H1 (cell line): ENCODE measurements at regions not wholly inside any gene's neighbourhood (a gene's known extent, or its start where the extent isn't known, plus 50 kb on each side); places are given as distances from the start of the nearest gene placed in this dataset.
A peak's percentile ranks its signal among the peaks of the same experiment; 100 is the strongest.

Experiments
- CTCF ChIA-PET: fragments of 300-600 bp; sonication (Branson Sonifier 250); formaldehyde crosslinking; loops from one replicate; lab custom pipeline; 2021; ENCODE audit not compliant: partially characterized antibody; lab: Charles Lee
- POLR2A ChIA-PET: fragments of 300-600 bp; sonication (Branson Sonifier 250); formaldehyde crosslinking; loops from one replicate; lab custom pipeline; 2021; ENCODE audit warnings: inconsistent platforms; ENCODE audit not compliant: partially characterized antibody; lab: Charles Lee
- DNase-seq, 2 experiments: peaks; one replicate each; pipeline versions ENCODE4 v3.0.0 to v3.0.0-alpha.2; 2010 to 2022; ENCODE audit warnings: low spot score in 2 of 2, low read depth in 1 of 2, mixed read lengths in 1 of 2
- FAIRE-seq: peaks from 2 replicates; lab custom pipeline; 2011; peaks lifted over from hg19 to GRCh38; lab: Jason Lieb, UNC
- H2AFZ ChIP-seq: 2 replicates; pipeline ENCODE4 v1.8.1; 2012; ENCODE audit warnings: low read length, inconsistent platforms
- H2AK5ac ChIP-seq: 2 replicates; pipeline ENCODE4 v1.6.1; 2013; ENCODE audit warnings: low read depth, low read length
- H2BK120ac ChIP-seq: replicated peaks from 2 replicates; pipeline ENCODE3; 2013; ENCODE audit warnings: low read depth, low read length, inconsistent platforms
- H2BK12ac ChIP-seq: 2 replicates; pipeline ENCODE4 v1.6.1; 2013; ENCODE audit warnings: low read depth, low read length
- H2BK15ac ChIP-seq: 2 replicates; pipeline ENCODE4 v1.6.1; 2013; ENCODE audit warnings: low read length
- H2BK20ac ChIP-seq: 2 replicates; pipeline ENCODE4 v1.6.1; 2013; ENCODE audit warnings: low read length
- H2BK5ac ChIP-seq: 2 replicates; pipeline ENCODE4 v1.6.1; 2013; ENCODE audit warnings: low read depth, low read length
- H3K14ac ChIP-seq: 2 replicates; pipeline ENCODE4 v1.6.1; 2013; ENCODE audit warnings: inconsistent platforms; ENCODE audit not compliant: insufficient read length
- H3K18ac ChIP-seq: 2 replicates; pipeline ENCODE4 v1.6.1; 2013; ENCODE audit warnings: low read length; ENCODE audit errors: extremely low read depth
- H3K23ac ChIP-seq: 2 replicates; pipeline ENCODE4 v1.6.1; 2013; ENCODE audit warnings: inconsistent platforms; ENCODE audit not compliant: insufficient read length
- H3K23me2 ChIP-seq: 2 replicates; pipeline ENCODE4 v1.6.1; 2013; ENCODE audit warnings: low read depth, low read length
- H3K27ac ChIP-seq: 2 replicates; pipeline ENCODE4 v1.6.1; 2011; ENCODE audit warnings: low read depth, low read length, inconsistent platforms
- H3K27me3 ChIP-seq, 4 experiments: replicated peaks in 1 of 4; 1 replicate in 1 of 4; 2 replicates in 3 of 4; pipeline versions ENCODE4 v1.6.1 to v1.8.1; 2011 to 2013; ENCODE audit warnings: low read length in 3 of 4, mild to moderate bottlenecking in 3 of 4, inconsistent platforms in 2 of 4, mixed read lengths in 2 of 4, moderate library complexity in 1 of 4; ENCODE audit not compliant: control insufficient read depth in 3 of 4, insufficient read depth in 3 of 4; ENCODE audit errors: extremely low read depth in 1 of 4
- H3K36me3 ChIP-seq, 4 experiments: 2 replicates each; pipeline versions ENCODE4 v1.6.1 to v1.8.1; 2011 to 2013; ENCODE audit warnings: mild to moderate bottlenecking in 4 of 4, low read length in 3 of 4, moderate library complexity in 2 of 4, control low read depth in 1 of 4, inconsistent platforms in 1 of 4; ENCODE audit not compliant: insufficient read depth in 4 of 4, control insufficient read depth in 2 of 4
- H3K4ac ChIP-seq: replicated peaks from 2 replicates; pipeline ENCODE3; 2013; ENCODE audit warnings: low read length, low read depth, mixed read lengths, inconsistent platforms; ENCODE audit not compliant: insufficient read length
- H3K4me1 ChIP-seq, 4 experiments: replicated peaks in 1 of 4; 1 replicate in 1 of 4; 2 replicates in 3 of 4; pipeline versions ENCODE4 v1.6.1 to v1.8.1; 2011 to 2013; ENCODE audit warnings: low read length in 3 of 4, inconsistent platforms in 2 of 4, mixed read lengths in 1 of 4; ENCODE audit not compliant: insufficient read depth in 4 of 4, control insufficient read depth in 3 of 4
- H3K4me2 ChIP-seq, 2 experiments: 2 replicates each; pipeline versions ENCODE4 v1.6.1 to v1.8.1; 2011 to 2013; ENCODE audit warnings: low read depth in 2 of 2, low read length in 2 of 2, control low read depth in 1 of 2, inconsistent platforms in 1 of 2, mild to moderate bottlenecking in 1 of 2; ENCODE audit not compliant: insufficient read depth in 1 of 2
- H3K4me3 ChIP-seq, 4 experiments: fragments of 200-600, 300-600 bp in 1 of 4; sonication (generic), shearing (Covaris generic), sonication (Bioruptor Twin) in 1 of 4; 2 replicates each; pipeline versions ENCODE4 v1.5.1 to v1.8.1; 2011 to 2016; ENCODE audit warnings: low read length in 4 of 4, low read depth in 3 of 4, control low read depth in 2 of 4, inconsistent platforms in 2 of 4, mild to moderate bottlenecking in 2 of 4, mixed read lengths in 1 of 4, moderate library complexity in 1 of 4; ENCODE audit not compliant: insufficient read depth in 2 of 4; ENCODE audit errors: extremely low read depth in 1 of 4
- H3K56ac ChIP-seq: replicated peaks from 2 replicates; pipeline ENCODE3; 2013; ENCODE audit warnings: low read depth, mild to moderate bottlenecking, mixed read lengths, low read length, inconsistent platforms; ENCODE audit not compliant: insufficient read length
- H3K79me1 ChIP-seq: 2 replicates; pipeline ENCODE4 v1.6.1; 2013; ENCODE audit warnings: low read depth, low read length, control low read depth
- H3K79me2 ChIP-seq, 2 experiments: 2 replicates each; pipeline versions ENCODE4 v1.6.1 to v1.8.1; 2012 to 2013; ENCODE audit warnings: low read length in 2 of 2, mild to moderate bottlenecking in 2 of 2, inconsistent platforms in 1 of 2; ENCODE audit not compliant: insufficient read depth in 2 of 2, control insufficient read depth in 1 of 2
- H3K9ac ChIP-seq, 4 experiments: replicated peaks in 1 of 4; 1 replicate in 1 of 4; 2 replicates in 3 of 4; pipeline versions ENCODE4 v1.6.1 to v1.8.1; 2011 to 2013; ENCODE audit warnings: low read depth in 3 of 4, low read length in 3 of 4, control low read depth in 2 of 4, mild to moderate bottlenecking in 2 of 4, moderate library complexity in 2 of 4, inconsistent platforms in 1 of 4; ENCODE audit errors: extremely low read depth in 1 of 4
- H3K9me3 ChIP-seq, 2 experiments: 2 replicates each; pipeline versions ENCODE4 v1.6.1 to v1.8.1; 2012 to 2013; ENCODE audit warnings: mild to moderate bottlenecking in 2 of 2, moderate library complexity in 2 of 2, control low read depth in 1 of 2, inconsistent platforms in 1 of 2, low read depth in 1 of 2, low read length in 1 of 2, mixed read lengths in 1 of 2; ENCODE audit not compliant: insufficient read depth in 2 of 2
- H4K20me1 ChIP-seq, 2 experiments: replicated peaks in 1 of 2; 2 replicates each; pipeline versions ENCODE3 to v1.8.1; 2011 to 2013; ENCODE audit warnings: inconsistent platforms in 2 of 2, low read length in 2 of 2, mild to moderate bottlenecking in 1 of 2; ENCODE audit not compliant: insufficient read depth in 2 of 2, control insufficient read depth in 1 of 2
- H4K5ac ChIP-seq: 2 replicates; pipeline ENCODE4 v1.6.1; 2013; ENCODE audit warnings: low read length, low read depth, mixed read lengths, inconsistent platforms; ENCODE audit not compliant: insufficient read length
- H4K8ac ChIP-seq: 2 replicates; pipeline ENCODE4 v1.8.0; 2013; ENCODE audit warnings: mild to moderate bottlenecking, moderate library complexity, low read length, inconsistent platforms; ENCODE audit not compliant: insufficient read depth; ENCODE audit errors: extremely low read depth
- H4K91ac ChIP-seq: replicated peaks from 2 replicates; pipeline ENCODE3; 2013; ENCODE audit warnings: low read length, mixed read lengths, inconsistent platforms; ENCODE audit not compliant: insufficient read length
- CBX5 ChIP-seq: fragments of 300-800, 300-1000 bp; sonication (generic); IDR thresholded peaks from 2 replicates; pipeline ENCODE4 v1.7.1; 2016; ENCODE audit warnings: antibody characterized with exemption, low read length, low read depth
- CHD2 ChIP-seq: IDR thresholded peaks from 2 replicates; pipeline ENCODE4 v1.6.1; 2012; ENCODE audit warnings: low read length, improper control_type of control experiment
- HDAC2 ChIP-seq, 2 experiments: fragments of 300-600 bp in 1 of 2; sonication (generic) in 1 of 2; IDR thresholded peaks; 2 replicates each; pipeline ENCODE4 v1.6.1; 2011 to 2012; ENCODE audit warnings: low read depth in 2 of 2, low read length in 2 of 2, mild to moderate bottlenecking in 2 of 2, moderate library complexity in 2 of 2, borderline replicate concordance in 1 of 2, inconsistent platforms in 1 of 2
- MAFK ChIP-seq: IDR thresholded peaks from 2 replicates; pipeline ENCODE4 v1.6.1; 2012; ENCODE audit warnings: low read depth, mild to moderate bottlenecking, improper control_type of control experiment, low read length
- TAF7 ChIP-seq: optimal IDR thresholded peaks from 2 replicates; pipeline ENCODE3; 2011; ENCODE audit warnings: low read depth, mild to moderate bottlenecking, inconsistent platforms, low read length, moderate library complexity, borderline replicate concordance
- WGBS, 2 experiments: shearing (Covaris generic) in 1 of 2; methylation state at CpG; one replicate each; pipeline versions ENCODE4 v1.1.6 to v1.1.7; 2013 to 2015; ENCODE audit warnings: low lambda C conversion rate in 2 of 2, mixed read lengths in 2 of 2, inconsistent platforms in 1 of 2, low coverage in 1 of 2, missing lambda C conversion rate in 1 of 2; ENCODE audit not compliant: insufficient replicate concordance in 2 of 2, insufficient coverage in 1 of 2, insufficient read length in 1 of 2; ENCODE audit errors: extremely low coverage in 1 of 2, missing lambda C conversion rate in 1 of 2; 5-methylcytosine and 5-hydroxymethylcytosine counted together

- Histone ChIP-seq H2AK5ac (no peak overlapping the region), H3K9me3 (no peaks in the 10 kb centered on the region)
- TF ChIP-seq CHD2 (no peak), CBX5 (no peak), TAF7 (no peak), HDAC2 (IDR thresholded peaks at IDR 0.05; ENCODE audit: borderline replicate concordance in 1 of 2, low read depth in 2 of 2, low read length in 2 of 2) (no peak), MAFK (no peak)
- TF ChIP-seq, all 59 proteins: peak for 0
- FAIRE-seq, result no peak
- H2BK120ac ChIP-seq, result no peak overlapping the region
- no peak overlapping the region for H3K9ac ChIP-seq
- no peak overlapping the region for H2BK5ac ChIP-seq
- H3K4me2 ChIP-seq, result no peak overlapping the region
- no peaks in the 10 kb centered on the region for H3K23me2 ChIP-seq
- H2BK15ac ChIP-seq, result no peak overlapping the region
- no peak overlapping the region for H4K5ac ChIP-seq
- no peak overlapping the region for H3K23ac ChIP-seq
- POLR2A ChIA-PET, result no interaction called here
- no peak overlapping the region; the same call in 1 of the 2 replicates for H3K18ac ChIP-seq
- no peak overlapping the region for H3K4me3 ChIP-seq
- no peaks in the 10 kb centered on the region for H3K79me2 ChIP-seq
- H3K56ac ChIP-seq, result no peak overlapping the region
- H2BK20ac ChIP-seq, result no peak overlapping the region
- 0 out of 2 replicates have a peak overlapping the region, but pooled peaks have one; percentile 23 for H4K8ac ChIP-seq
- CTCF ChIA-PET, result interaction anchor here (1.1 kb wide), 1 partner anchor 154 kb away, joined by 3 read pairs; no protein-coding TSS in a partner anchor
- H3K36me3 ChIP-seq, result no peaks in the 10 kb centered on the region
- no peak for DNase-seq
- 92% methylated on average over 9 of the region's 11 CpGs; no CpG with 5 or more reads in 1 of the 2 experiments for WGBS, 2 experiments
- no peak overlapping the region for H3K27ac ChIP-seq
- H4K20me1 ChIP-seq, result no peaks in the 10 kb centered on the region
- H2BK12ac ChIP-seq, result no peak overlapping the region
- H3K4me1 ChIP-seq, result no peaks in the 10 kb centered on the region
- no peak overlapping the region for H3K4ac ChIP-seq
- H4K91ac ChIP-seq, result no peak overlapping the region
- no peaks in the 10 kb centered on the region for H3K79me1 ChIP-seq
- no peak overlapping the region for H2AFZ ChIP-seq
- H3K27me3 ChIP-seq, result no peaks in the 10 kb centered on the region
- H3K14ac ChIP-seq, result no peak overlapping the region
Measured at GRCh38 chr7:156318926-156319325, 321.6 kb upstream of the RNF32 start.
